ENCODE measurements at regions not wholly inside any gene's neighbourhood (a gene's known extent, or its start where the extent isn't known, plus 50 kb on each side); places are given as distances from the start of the nearest gene placed in this dataset.

DNA sequence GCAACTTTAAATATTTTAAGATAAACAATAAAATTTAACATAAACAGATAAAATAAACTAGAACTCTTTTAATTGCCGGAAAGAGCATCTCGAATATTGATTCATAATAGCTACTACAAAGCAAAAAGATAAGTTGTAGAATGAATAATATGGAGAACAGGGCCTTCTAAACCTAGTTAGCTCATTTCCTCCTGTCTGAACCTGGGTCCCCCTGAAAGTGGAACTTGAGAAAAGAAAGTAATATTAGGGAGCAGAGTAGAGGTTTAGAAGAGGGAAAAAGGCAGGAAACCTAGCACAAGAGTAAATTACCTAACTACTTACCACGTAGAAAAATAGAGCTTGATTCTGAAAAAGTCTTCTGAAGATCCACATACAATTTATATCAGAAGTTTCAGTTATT, 80.7 kb upstream of the NETO1 start:
- Histone ChIP-seq H3K27ac (no peak overlapping the region), H3K4me3 (no peak overlapping the region)
- TF ChIP-seq, protein P1, sequence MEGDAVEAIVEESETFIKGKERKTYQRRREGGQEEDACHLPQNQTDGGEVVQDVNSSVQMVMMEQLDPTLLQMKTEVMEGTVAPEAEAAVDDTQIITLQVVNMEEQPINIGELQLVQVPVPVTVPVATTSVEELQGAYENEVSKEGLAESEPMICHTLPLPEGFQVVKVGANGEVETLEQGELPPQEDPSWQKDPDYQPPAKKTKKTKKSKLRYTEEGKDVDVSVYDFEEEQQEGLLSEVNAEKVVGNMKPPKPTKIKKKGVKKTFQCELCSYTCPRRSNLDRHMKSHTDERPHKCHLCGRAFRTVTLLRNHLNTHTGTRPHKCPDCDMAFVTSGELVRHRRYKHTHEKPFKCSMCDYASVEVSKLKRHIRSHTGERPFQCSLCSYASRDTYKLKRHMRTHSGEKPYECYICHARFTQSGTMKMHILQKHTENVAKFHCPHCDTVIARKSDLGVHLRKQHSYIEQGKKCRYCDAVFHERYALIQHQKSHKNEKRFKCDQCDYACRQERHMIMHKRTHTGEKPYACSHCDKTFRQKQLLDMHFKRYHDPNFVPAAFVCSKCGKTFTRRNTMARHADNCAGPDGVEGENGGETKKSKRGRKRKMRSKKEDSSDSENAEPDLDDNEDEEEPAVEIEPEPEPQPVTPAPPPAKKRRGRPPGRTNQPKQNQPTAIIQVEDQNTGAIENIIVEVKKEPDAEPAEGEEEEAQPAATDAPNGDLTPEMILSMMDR (IDR thresholded peaks at IDR 0.05), result no peak
- DNase-seq (ENCODE audit: low spot score), result no peak

DNA sequence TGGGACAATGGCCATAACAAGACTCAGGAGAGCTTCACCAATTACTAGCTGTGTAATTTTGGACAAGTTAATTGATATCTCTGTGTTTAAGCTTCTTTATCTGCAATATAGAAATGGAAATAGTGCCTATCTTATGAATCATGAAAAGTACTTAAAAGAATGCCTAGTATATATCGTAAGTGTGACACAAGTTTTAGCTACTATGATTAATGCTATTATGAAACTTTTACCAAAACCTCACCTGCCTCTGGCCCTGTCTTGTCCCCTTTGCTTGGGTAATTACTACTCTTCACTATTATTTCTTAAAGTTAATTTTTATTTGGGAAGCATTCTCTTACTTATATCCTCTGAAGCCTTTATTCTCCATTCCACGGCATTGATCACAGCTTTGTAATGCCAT, 75.0 kb upstream of the NETO1 start:
- Histone ChIP-seq H3K4me3 (no peak overlapping the region), H3K27ac (no peak overlapping the region)
- TF ChIP-seq, protein P1 (IDR thresholded peaks at IDR 0.05), result no peak
- DNase-seq (ENCODE audit: low spot score), result no peak

DNA sequence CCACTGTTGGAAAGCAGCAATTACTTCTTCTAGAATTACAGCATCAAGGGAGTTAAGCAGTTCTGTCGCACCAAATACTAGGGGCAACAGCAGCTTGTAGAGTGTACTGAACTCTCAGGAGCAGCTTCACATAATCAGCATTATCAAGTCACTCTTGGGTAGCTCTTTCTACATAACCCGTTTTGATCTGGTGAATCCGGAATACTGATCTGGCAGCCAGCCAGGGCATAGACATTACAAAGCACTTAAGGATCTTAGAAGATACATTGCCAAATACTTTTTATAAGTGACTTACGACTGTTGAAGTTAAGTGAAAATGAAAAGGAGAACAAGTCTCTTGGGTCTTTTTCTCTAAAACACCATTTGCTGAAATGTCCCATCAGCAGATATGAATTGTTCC, 73.2 kb upstream of the NETO1 start:
- Histone ChIP-seq H3K4me3 (no peak overlapping the region), H3K27ac (no peak overlapping the region)
- TF ChIP-seq, protein P1 (IDR thresholded peaks at IDR 0.05), result no peak
- DNase-seq (ENCODE audit: low spot score), result no peak

- TF ChIP-seq, protein P1 (IDR thresholded peaks at IDR 0.05), result no peak
- H3K4me3 ChIP-seq, result no peak overlapping the region
- DNase-seq (ENCODE audit: low spot score), result no peak
- no peak overlapping the region for H3K27ac ChIP-seq
Measured at GRCh38 chr18:72940509-72940908, 72.7 kb upstream of the NETO1 start.

- TF ChIP-seq, protein P1 (IDR thresholded peaks at IDR 0.05), result no peak
- Histone ChIP-seq H3K27ac (no peak overlapping the region), H3K4me3 (no peak overlapping the region)
- DNase-seq (ENCODE audit: low spot score), result no peak
Measured at GRCh38 chr18:72935744-72936143, 68.0 kb upstream of the NETO1 start.

- no peak for DNase-seq (ENCODE audit: low spot score)
- Histone ChIP-seq H3K27ac (no peak overlapping the region), H3K4me3 (no peak overlapping the region)
- TF ChIP-seq, protein P1 (IDR thresholded peaks at IDR 0.05), result no peak
Measured at GRCh38 chr18:72922895-72923294, 55.1 kb upstream of the NETO1 start.

Measured in coronary artery (tissue), 2 donors.